Transverse colon (tissue), 4 donors: ENCODE measurements at regions not wholly inside any gene's neighbourhood (a gene's known extent, or its start where the extent isn't known, plus 50 kb on each side); places are given as distances from the start of the nearest gene placed in this dataset.

Experiments used
- DNase-seq: peaks from one replicate; pipeline ENCODE4 v3.0.0-alpha.2; 2019
- H3K27ac ChIP-seq, 4 donors: fragments of 200-600 bp; sonication (generic); 2 replicates each; pipeline ENCODE4 v1.5.1; 2016 to 2018; ENCODE audit warnings: inconsistent platforms in 4 of 4
- H3K27me3 ChIP-seq: fragments of 200-600 bp; sonication (generic); 2 replicates; pipeline ENCODE4 v1.5.1; 2017; ENCODE audit warnings: inconsistent platforms
- H3K36me3 ChIP-seq, 4 donors: fragments of 200-600 bp; sonication (generic); 2 replicates each; pipeline ENCODE4 v1.5.1; 2017 to 2019; ENCODE audit warnings: inconsistent platforms in 4 of 4
- H3K4me1 ChIP-seq, 4 donors: fragments of 200-600 bp; sonication (generic); 2 replicates each; pipeline ENCODE4 v1.5.1; 2017 to 2020; ENCODE audit warnings: inconsistent platforms in 4 of 4
- H3K4me3 ChIP-seq, 4 donors: fragments of 200-600 bp; sonication (generic); 1 replicate in 1 of 4; 2 replicates in 3 of 4; pipeline versions ENCODE4 v1.5.1 to v1.6.1; 2017 to 2019; ENCODE audit warnings: inconsistent platforms in 4 of 4
- H3K9me3 ChIP-seq, 2 donors: fragments of 200-600 bp; sonication (generic); 2 replicates each; pipeline ENCODE4 v1.5.1; 2017 to 2019; ENCODE audit warnings: inconsistent platforms in 2 of 2
- CTCF ChIP-seq, 5 experiments: fragments of 200-600 bp in 3 of 5; fragments of 450-650 bp in 2 of 5; sonication (generic) in 3 of 5; IDR thresholded peaks; 1 replicate in 2 of 5; 2 replicates in 3 of 5; pipeline ENCODE4 v1.5.1; 2016 to 2017; ENCODE audit warnings: antibody characterized with exemption in 5 of 5, inconsistent platforms in 3 of 5, mild to moderate bottlenecking in 2 of 5, moderate library complexity in 1 of 5
- EP300 ChIP-seq: sonication (generic); formaldehyde crosslinking; IDR thresholded peaks from one replicate; pipeline ENCODE4 v1.6.1; 2017; ENCODE audit warnings: antibody characterized with exemption, low read depth
- POLR2A ChIP-seq: fragments of 450-650 bp; IDR thresholded peaks from one replicate; pipeline ENCODE4 v1.6.1; 2016; ENCODE audit warnings: antibody characterized with exemption, mild to moderate bottlenecking, moderate library complexity
- POLR2AphosphoS5 ChIP-seq, 3 donors: sonication (generic); formaldehyde crosslinking; IDR thresholded peaks; one replicate each; pipeline ENCODE4 v1.6.1; 2016; ENCODE audit warnings: antibody characterized with exemption in 3 of 3
- WGBS, 2 donors: methylation state at CpG; one replicate each; pipeline ENCODE4 v1.1.5; 2018; ENCODE audit warnings: low coverage in 1 of 2; 5-methylcytosine and 5-hydroxymethylcytosine counted together
- in situ Hi-C, 4 donors: fragments of 200-750 bp; cut with MboI; loops; one replicate each; pipeline versions ENCODE4 v1.15.0 to v1.15.1; 2017; ENCODE audit warnings: low sequenced_read_pairs in 3 of 4, low pct_ligation_motif_present in 1 of 4, low pct_unique_long_range_greater_than_20kb in 1 of 4
- intact Hi-C: fragments of 100-400 bp; cut with DNase I; formaldehyde crosslinking; loops from one replicate; pipeline ENCODE4 v1.15.1; 2023; ENCODE audit warnings: low total_unique reads

- Histone ChIP-seq H3K9me3 (no peaks in the 10 kb centered on the region), H3K27me3 (no peaks in the 10 kb centered on the region), H3K36me3 (no peaks in the 10 kb centered on the region), H3K4me1 (no peaks in the 10 kb centered on the region), H3K4me3 (no peak overlapping the region), H3K27ac (no peak overlapping the region)
- no peak for DNase-seq
- WGBS, 2 donors: 6% methylated on average over 1 of the region's 1 CpG; no CpG with 5 or more reads in 1 of the 2 donors
- intact Hi-C loops: no loop called here
- in situ Hi-C loops: no loop called here
- no peak for TF ChIP-seq CTCF (IDR thresholded peaks at IDR 0.05)
Observed at GRCh38 chrX:96140796-96141195, 543.8 kb upstream of the DIAPH2 start.

- in situ Hi-C loops: no loop called here
- peak overlapping the region in 1 of 4 donors; percentile 12 for H3K27ac ChIP-seq
- no peak for DNase-seq
Observed at GRCh38 chrX:96147681-96148080, 537.0 kb upstream of the DIAPH2 start.

GRCh38 chrX:96170626-96171025 lies 514.0 kb upstream of the DIAPH2 start:
- intact Hi-C loops (no loop called here), in situ Hi-C loops (no loop called here)
- WGBS, 2 donors: 47 to 63% methylated on average over 1 of the region's 1 CpG
- Histone ChIP-seq H3K36me3 (no peaks in the 10 kb centered on the region), H3K4me1 (no peaks in the 10 kb centered on the region), H3K27ac (no peak overlapping the region), H3K4me3 (no peak overlapping the region), H3K27me3 (no peaks in the 10 kb centered on the region), H3K9me3 (no peaks in the 10 kb centered on the region)
- TF ChIP-seq EP300 (no peak), POLR2AphosphoS5 (IDR thresholded peaks at IDR 0.05) (no peak)
- no peak for DNase-seq

More at GRCh38 chrX:96147681-96148080, 537.0 kb upstream of the DIAPH2 start:
- H3K27me3 ChIP-seq: no peaks in the 10 kb centered on the region
- intact Hi-C loops: no loop called here
- TF ChIP-seq EP300: no peak
- no peak for TF ChIP-seq POLR2AphosphoS5 (IDR thresholded peaks at IDR 0.05)
- TF ChIP-seq CTCF (IDR thresholded peaks at IDR 0.05): no peak
- no peak for TF ChIP-seq POLR2A
- no peaks in the 10 kb centered on the region for H3K4me1 ChIP-seq
- no peaks in the 10 kb centered on the region for H3K36me3 ChIP-seq
- H3K9me3 ChIP-seq: no peaks in the 10 kb centered on the region
- H3K4me3 ChIP-seq: no peak overlapping the region

- in situ Hi-C loops (no loop called here), intact Hi-C loops (no loop called here)
- TF ChIP-seq POLR2A (no peak), EP300 (no peak), POLR2AphosphoS5 (IDR thresholded peaks at IDR 0.05) (no peak), CTCF (IDR thresholded peaks at IDR 0.05) (no peak)
- Histone ChIP-seq H3K36me3 (no peaks in the 10 kb centered on the region), H3K4me1 (no peaks in the 10 kb centered on the region), H3K9me3 (no peaks in the 10 kb centered on the region), H3K27me3 (no peaks in the 10 kb centered on the region), H3K4me3 (no peak overlapping the region), H3K27ac (no peak overlapping the region)
- WGBS, 2 donors: 10 to 47% methylated on average over 2 to 3 of the region's 3 CpGs
- DNase-seq: no peak
Observed at GRCh38 chrX:96176921-96177320, 507.7 kb upstream of the DIAPH2 start.

- in situ Hi-C loops (no loop called here), intact Hi-C loops (no loop called here)
- DNase-seq: no peak
Observed at GRCh38 chrX:96181605-96182004, 503.0 kb upstream of the DIAPH2 start.

More at GRCh38 chrX:96181605-96182004, 503.0 kb upstream of the DIAPH2 start:
- H3K4me1 ChIP-seq: no peaks in the 10 kb centered on the region
- H3K27ac ChIP-seq: no peak overlapping the region
- no peaks in the 10 kb centered on the region for H3K27me3 ChIP-seq
- H3K4me3 ChIP-seq: no peak overlapping the region
- H3K36me3 ChIP-seq: no peaks in the 10 kb centered on the region
- TF ChIP-seq POLR2AphosphoS5 (IDR thresholded peaks at IDR 0.05): no peak
- TF ChIP-seq CTCF (IDR thresholded peaks at IDR 0.05): no peak
- TF ChIP-seq POLR2A: no peak
- TF ChIP-seq EP300: no peak
- 80% methylated on average over 4 of the region's 4 CpGs; no CpG with 5 or more reads in 1 of the 2 donors for WGBS, 2 donors
- H3K9me3 ChIP-seq: no peaks in the 10 kb centered on the region
